ENCODE measurements at regions not wholly inside any gene's neighbourhood (a gene's known extent, or its start where the extent isn't known, plus 50 kb on each side); places are given as distances from the start of the nearest gene placed in this dataset.
"Not testable (repeated sequence)": the region's sequence is repeated elsewhere in the genome, so short reads cannot be mapped to it uniquely, and the experiment has no call there.

DNA sequence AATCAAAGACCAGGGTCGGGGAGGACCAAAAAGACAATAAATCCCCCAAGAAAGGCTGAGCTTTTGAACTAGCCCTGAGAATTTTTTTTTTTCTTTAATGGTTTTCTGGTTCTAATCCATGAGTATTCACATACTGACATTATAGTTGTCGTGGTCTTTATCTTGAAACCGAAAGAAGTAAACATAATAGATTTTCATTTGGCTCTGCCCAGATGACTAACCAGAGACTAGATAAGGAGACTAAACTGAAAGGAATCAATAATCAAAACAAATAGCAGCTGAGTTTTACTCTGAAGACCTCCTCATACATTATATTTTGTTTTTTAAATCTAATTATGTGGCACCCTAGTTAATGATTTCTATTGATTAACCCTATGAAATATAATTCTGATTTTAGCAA lies 381.4 kb downstream of the CNTN3 start:
- DNase-seq (ENCODE audit: extremely low spot score), result no peak
- TF ChIP-seq, protein P1, sequence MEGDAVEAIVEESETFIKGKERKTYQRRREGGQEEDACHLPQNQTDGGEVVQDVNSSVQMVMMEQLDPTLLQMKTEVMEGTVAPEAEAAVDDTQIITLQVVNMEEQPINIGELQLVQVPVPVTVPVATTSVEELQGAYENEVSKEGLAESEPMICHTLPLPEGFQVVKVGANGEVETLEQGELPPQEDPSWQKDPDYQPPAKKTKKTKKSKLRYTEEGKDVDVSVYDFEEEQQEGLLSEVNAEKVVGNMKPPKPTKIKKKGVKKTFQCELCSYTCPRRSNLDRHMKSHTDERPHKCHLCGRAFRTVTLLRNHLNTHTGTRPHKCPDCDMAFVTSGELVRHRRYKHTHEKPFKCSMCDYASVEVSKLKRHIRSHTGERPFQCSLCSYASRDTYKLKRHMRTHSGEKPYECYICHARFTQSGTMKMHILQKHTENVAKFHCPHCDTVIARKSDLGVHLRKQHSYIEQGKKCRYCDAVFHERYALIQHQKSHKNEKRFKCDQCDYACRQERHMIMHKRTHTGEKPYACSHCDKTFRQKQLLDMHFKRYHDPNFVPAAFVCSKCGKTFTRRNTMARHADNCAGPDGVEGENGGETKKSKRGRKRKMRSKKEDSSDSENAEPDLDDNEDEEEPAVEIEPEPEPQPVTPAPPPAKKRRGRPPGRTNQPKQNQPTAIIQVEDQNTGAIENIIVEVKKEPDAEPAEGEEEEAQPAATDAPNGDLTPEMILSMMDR (IDR thresholded peaks at IDR 0.05; ENCODE audit: control extremely low read depth, extremely low read depth, low read depth, missing control alignments), result no peak
- POLR2A ChIA-PET, result no interaction called here
- CTCF ChIA-PET, result no interaction called here

DNA sequence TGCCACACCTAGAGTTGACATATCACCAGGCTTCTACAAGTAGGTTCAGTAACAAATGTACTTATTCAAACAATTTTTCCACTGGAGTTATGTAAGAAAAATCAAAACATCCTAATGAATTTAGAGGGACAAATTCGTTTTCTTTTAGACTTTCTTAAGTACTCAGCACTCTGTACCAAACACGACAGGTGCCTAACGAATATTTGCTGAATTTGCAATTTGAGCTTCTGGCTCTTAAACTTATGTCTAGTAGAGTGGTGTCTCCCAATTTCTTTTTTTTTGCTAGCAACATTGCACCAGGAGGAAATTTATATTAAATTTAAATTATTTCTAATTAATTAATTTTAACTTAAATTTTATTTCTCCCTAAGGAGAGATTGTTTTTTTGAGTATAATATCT lies 397.0 kb downstream of the CNTN3 start:
- ChIA-PET CTCF (no interaction called here), POLR2A (no interaction called here)
- no peak for DNase-seq (ENCODE audit: extremely low spot score)
- TF ChIP-seq, protein P1 (IDR thresholded peaks at IDR 0.05; ENCODE audit: control extremely low read depth, extremely low read depth, low read depth, missing control alignments), result no peak

DNA sequence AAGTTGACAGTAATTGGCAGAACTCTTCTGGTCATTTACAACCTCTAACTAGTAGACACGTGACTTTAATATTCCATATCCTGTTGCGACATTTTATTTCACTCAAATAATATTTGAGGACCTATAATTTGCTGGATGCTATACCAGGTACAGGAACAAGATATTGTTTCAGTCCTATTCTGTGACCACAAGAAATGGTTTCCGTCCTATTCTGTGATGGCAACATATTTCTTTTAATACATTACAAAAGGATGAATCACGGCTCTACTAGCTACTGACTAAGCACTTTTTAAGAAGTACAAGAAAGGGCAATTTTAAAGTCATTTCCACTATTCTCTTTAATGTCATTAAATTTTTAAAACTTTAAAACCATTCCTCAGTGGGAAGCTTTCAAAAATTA lies 400.2 kb downstream of the CNTN3 start:
- ChIA-PET POLR2A (no interaction called here), CTCF (interaction anchor here (1.7 kb wide), 1 partner anchor 11 kb away, joined by 3 read pairs; no protein-coding TSS in a partner anchor)
- no peak for DNase-seq (ENCODE audit: extremely low spot score)
- TF ChIP-seq, protein P1 (IDR thresholded peaks at IDR 0.05; ENCODE audit: control extremely low read depth, extremely low read depth, low read depth, missing control alignments), result no peak

DNA sequence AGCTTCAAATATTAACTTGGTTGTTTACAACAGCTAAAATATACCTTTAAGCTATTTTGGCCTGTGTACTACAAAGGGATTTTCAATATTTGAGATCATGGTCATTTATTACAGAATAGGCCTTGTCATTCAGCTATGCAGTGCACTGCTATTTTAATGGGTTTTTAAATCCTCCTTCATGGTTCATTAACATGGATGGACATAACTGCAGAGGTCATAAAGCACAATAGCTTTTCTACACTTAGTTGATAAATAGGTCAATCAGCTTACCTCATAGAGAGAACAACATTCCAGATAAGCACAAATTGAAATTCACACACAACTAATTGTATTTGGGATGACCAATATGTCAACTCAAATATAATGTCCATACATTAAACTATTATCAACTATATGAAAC lies 403.7 kb downstream of the CNTN3 start:
- TF ChIP-seq, protein P1 (IDR thresholded peaks at IDR 0.05; ENCODE audit: control extremely low read depth, extremely low read depth, low read depth, missing control alignments), result no peak
- no peak for DNase-seq (ENCODE audit: extremely low spot score)
- ChIA-PET CTCF (no interaction called here), POLR2A (no interaction called here)

DNA sequence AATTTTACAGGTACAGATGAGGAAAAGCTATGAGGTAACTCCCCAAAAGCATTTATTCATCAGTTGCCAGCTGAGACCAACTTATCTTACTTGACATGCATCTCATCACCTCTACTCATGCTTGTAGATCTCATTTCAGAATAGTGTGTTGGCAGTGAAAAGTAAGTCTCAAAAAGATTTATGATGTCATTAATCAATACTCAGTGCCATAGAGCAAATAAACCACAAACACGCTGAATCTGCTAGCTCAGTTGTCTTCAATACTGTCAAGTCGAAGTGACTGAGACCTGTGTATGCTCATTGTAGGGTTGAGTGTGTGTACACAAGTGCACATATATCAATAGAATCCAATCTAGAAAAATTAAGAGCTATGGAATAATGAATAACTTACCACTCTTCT lies 413.5 kb downstream of the CNTN3 start:
- TF ChIP-seq, protein P1 (IDR thresholded peaks at IDR 0.05; ENCODE audit: control extremely low read depth, extremely low read depth, low read depth, missing control alignments), result no peak
- DNase-seq (ENCODE audit: extremely low spot score), result no peak
- ChIA-PET POLR2A (no interaction called here), CTCF (interaction anchor here (1.2 kb wide), 1 partner anchor 12 kb away, joined by 3 read pairs; no protein-coding TSS in a partner anchor)

DNA sequence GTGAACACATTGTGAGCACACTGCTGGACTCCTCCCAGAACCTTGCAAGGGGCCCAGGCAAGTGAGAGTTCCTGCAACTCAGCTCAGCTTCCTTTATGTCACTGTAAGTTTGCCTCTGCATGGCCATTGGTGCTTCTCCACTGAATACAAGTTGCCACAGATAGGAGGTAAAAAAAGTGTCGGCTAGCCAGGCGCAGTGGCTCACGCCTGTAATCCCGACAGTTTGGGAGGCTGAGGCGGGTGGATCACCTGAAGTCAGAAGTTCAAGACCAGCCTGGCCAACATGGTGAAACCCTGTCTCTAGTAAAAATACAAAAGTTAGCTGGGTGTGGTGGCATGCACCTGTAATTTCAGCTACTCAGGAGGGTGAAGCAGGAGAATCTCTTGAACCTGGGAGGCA lies 435.8 kb downstream of the CNTN3 start:
- CTCF ChIA-PET, result interaction anchor here (0.9 kb wide), 1 partner anchor 68 kb away, joined by 3 read pairs; no protein-coding TSS in a partner anchor
- DNase-seq (ENCODE audit: extremely low spot score); POLR2A ChIA-PET: not testable (repeated sequence)

DNA sequence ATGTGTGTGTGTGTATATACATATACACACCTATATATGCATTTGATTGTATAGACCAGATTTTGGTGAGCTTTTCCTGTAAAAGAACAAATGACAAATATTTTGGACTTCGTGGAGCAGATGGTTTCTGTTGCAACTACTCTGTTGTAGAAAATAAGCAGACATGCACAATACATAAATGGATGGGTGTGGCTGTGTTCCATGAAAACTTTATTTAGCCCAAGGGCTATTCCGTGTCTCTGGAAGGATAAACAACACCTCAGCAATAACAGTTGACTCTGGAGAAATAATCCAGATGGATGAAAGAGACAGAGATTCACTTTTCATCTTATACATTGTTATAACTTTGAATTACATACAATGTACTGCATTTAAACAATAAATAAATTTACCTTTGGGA lies 441.4 kb downstream of the CNTN3 start:
- no peak for DNase-seq (ENCODE audit: extremely low spot score)
- TF ChIP-seq, protein P1 (IDR thresholded peaks at IDR 0.05; ENCODE audit: control extremely low read depth, extremely low read depth, low read depth, missing control alignments), result no peak
- ChIA-PET POLR2A (no interaction called here), CTCF (no interaction called here)

Data from GM10248 (cell line).